ENCODE measurements at regions not wholly inside any gene's neighbourhood (a gene's known extent, or its start where the extent isn't known, plus 50 kb on each side); places are given as distances from the start of the nearest gene placed in this dataset.

- TF ChIP-seq, protein P1, sequence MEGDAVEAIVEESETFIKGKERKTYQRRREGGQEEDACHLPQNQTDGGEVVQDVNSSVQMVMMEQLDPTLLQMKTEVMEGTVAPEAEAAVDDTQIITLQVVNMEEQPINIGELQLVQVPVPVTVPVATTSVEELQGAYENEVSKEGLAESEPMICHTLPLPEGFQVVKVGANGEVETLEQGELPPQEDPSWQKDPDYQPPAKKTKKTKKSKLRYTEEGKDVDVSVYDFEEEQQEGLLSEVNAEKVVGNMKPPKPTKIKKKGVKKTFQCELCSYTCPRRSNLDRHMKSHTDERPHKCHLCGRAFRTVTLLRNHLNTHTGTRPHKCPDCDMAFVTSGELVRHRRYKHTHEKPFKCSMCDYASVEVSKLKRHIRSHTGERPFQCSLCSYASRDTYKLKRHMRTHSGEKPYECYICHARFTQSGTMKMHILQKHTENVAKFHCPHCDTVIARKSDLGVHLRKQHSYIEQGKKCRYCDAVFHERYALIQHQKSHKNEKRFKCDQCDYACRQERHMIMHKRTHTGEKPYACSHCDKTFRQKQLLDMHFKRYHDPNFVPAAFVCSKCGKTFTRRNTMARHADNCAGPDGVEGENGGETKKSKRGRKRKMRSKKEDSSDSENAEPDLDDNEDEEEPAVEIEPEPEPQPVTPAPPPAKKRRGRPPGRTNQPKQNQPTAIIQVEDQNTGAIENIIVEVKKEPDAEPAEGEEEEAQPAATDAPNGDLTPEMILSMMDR (IDR thresholded peaks at IDR 0.05), result no peak
- Histone ChIP-seq H3K4me3 (no peak overlapping the region), H3K27ac (no peak overlapping the region)
- DNase-seq (ENCODE audit: low spot score), result no peak
Observed at GRCh38 chr1:69292833-69293232, 274.9 kb upstream of the LRRC7 start.

DNA sequence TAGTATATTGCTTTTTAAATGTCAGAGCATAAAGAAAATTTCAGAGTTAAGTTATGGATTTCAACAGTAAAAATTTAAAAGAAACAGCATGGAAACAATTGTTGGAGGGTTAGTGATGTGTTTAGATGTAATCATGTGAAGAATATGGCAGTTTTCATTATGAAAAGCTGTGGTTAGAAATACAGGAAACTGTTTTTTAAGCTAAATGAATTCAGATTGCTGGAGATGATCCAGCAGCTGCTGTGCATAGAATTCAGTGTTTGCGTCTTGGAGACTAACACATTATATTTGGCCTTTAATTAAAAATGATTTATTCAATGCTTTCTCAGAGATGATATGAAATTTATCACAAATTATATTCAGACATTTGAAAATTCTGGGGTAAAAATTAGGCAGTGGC is 273.6 kb upstream of the LRRC7 start:
- H3K4me3 ChIP-seq, result no peak overlapping the region
- H3K27ac ChIP-seq, result no peak overlapping the region
- DNase-seq (ENCODE audit: low spot score), result no peak
- TF ChIP-seq, protein P1 (IDR thresholded peaks at IDR 0.05), result no peak

- Histone ChIP-seq H3K4me3 (no peak overlapping the region), H3K27ac (no peak overlapping the region)
- no peak for DNase-seq (ENCODE audit: low spot score)
- TF ChIP-seq, protein P1 (IDR thresholded peaks at IDR 0.05), result no peak
Observed at GRCh38 chr1:69295265-69295664, 272.5 kb upstream of the LRRC7 start.

GRCh38 chr1:69305621-69306020 is 262.1 kb upstream of the LRRC7 start:
- TF ChIP-seq, protein P1 (IDR thresholded peaks at IDR 0.05), result no peak
- no peak overlapping the region for H3K4me3 ChIP-seq
- no peak overlapping the region for H3K27ac ChIP-seq
- no peak for DNase-seq (ENCODE audit: low spot score)

DNA sequence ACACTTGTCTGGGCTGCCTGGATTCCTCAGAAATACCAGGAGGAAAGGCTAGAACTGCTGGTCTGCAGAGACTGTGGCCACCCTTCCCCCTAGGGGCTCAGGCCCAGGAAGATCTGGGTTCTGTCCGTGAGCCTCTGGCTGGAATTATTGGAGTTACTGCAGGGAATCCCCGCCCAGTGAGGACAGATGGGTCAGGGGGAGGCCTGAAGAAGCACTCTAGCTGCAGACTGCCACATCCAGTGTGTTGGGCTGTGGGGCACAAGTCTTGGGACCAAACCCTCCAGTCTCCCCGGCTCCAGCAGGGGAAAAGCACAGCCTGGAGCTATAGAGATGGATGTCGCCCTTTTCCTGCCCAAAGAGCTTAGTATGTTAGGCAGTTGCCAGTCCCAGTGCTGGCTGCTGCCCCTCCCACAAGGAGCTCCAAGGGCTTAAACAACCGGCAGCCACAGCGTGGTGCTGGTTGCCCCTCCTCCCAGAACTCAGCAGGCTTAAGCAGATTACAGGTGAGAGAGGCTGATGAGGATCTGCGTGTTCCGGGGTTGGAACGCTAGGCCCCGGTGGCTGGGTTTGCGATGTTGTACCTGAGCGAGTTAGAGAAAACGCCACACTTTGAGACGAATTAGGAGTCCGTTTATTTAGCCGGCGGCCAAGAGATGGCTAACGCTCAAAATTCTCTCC is 255.5 kb upstream of the LRRC7 start:
- Histone ChIP-seq H3K4me3 (no peak overlapping the region), H3K27ac (no peak overlapping the region)
- no peak for DNase-seq (ENCODE audit: low spot score)
- TF ChIP-seq, protein P1 (IDR thresholded peaks at IDR 0.05), result no peak

GRCh38 chr1:69313118-69313517 is 254.6 kb upstream of the LRRC7 start:
- Histone ChIP-seq H3K27ac (no peak overlapping the region), H3K4me3 (no peak overlapping the region)
- TF ChIP-seq, protein P1 (IDR thresholded peaks at IDR 0.05), result no peak
- no peak for DNase-seq (ENCODE audit: low spot score)

DNA sequence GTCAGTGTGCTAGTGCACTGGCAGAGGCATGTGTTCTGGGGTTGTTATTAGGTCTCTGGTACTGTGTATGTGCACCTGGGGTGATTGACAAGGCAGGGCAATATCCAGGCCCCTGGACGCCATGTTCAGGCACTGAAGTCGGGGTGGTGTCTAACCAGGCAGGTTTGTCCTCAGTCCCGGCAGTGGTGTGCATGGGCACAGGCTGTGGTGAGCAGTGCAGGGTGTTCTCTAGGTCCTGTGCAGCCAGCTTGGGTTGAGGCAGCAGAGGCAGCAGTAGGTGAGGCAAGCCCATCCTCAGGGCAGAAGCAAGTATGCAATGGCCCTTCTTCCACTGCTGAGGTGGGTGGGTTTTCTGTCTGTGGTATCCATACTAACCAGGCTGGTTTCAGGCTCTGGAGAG is 252.3 kb upstream of the LRRC7 start:
- no peak for DNase-seq (ENCODE audit: low spot score)
- no peak overlapping the region for H3K27ac ChIP-seq
- TF ChIP-seq, protein P1 (IDR thresholded peaks at IDR 0.05), result no peak
- H3K4me3 ChIP-seq, result no peak overlapping the region
